Esophagus squamous epithelium (tissue), 5 donors: ENCODE measurements at regions not wholly inside any gene's neighbourhood (a gene's known extent, or its start where the extent isn't known, plus 50 kb on each side); places are given as distances from the start of the nearest gene placed in this dataset.

Source experiments
- DNase-seq: peaks from one replicate; lab custom pipeline; 2025; lab: John Stamatoyannopoulos, UW
- H3K27ac ChIP-seq, 4 donors: fragments of 200-600 bp; sonication (generic); one replicate each; pipeline ENCODE4 v1.5.1; 2016 to 2019; ENCODE audit warnings: mild to moderate bottlenecking in 1 of 4
- H3K27me3 ChIP-seq, 4 donors: fragments of 200-600 bp; sonication (generic); 1 replicate in 3 of 4; 2 replicates in 1 of 4; pipeline versions ENCODE4 v1.5.1 to v1.6.0; 2017 to 2021; ENCODE audit warnings: antibody characterized with exemption in 1 of 4
- H3K36me3 ChIP-seq, 3 donors: fragments of 200-600 bp; sonication (generic); one replicate each; pipeline ENCODE4 v1.5.1; 2016 to 2019
- H3K4me1 ChIP-seq, 3 donors: fragments of 200-600 bp; sonication (generic); one replicate each; pipeline ENCODE4 v1.5.1; 2017 to 2019
- H3K4me3 ChIP-seq, 4 donors: fragments of 200-600 bp; sonication (generic); 1 replicate in 3 of 4; 2 replicates in 1 of 4; pipeline ENCODE4 v1.5.1; 2016 to 2019; ENCODE audit warnings: mild to moderate bottlenecking in 2 of 4, moderate library complexity in 1 of 4
- H3K9me3 ChIP-seq, 3 donors: fragments of 200-600 bp; sonication (generic); one replicate each; pipeline ENCODE4 v1.5.1; 2016 to 2019
- CTCF ChIP-seq, 6 experiments: fragments of 450-650 bp in 4 of 6; fragments of 200-600 bp in 2 of 6; sonication (generic) in 2 of 6; IDR thresholded peaks; one replicate each; pipeline ENCODE4 v1.5.1; 2016 to 2019; ENCODE audit warnings: antibody characterized with exemption in 6 of 6, mild to moderate bottlenecking in 4 of 6, moderate library complexity in 4 of 6
- POLR2A ChIP-seq, 4 donors: fragments of 450-650 bp; IDR thresholded peaks; one replicate each; pipeline ENCODE4 v1.6.1; 2017; ENCODE audit warnings: antibody characterized with exemption in 4 of 4, mild to moderate bottlenecking in 4 of 4, moderate library complexity in 3 of 4
- WGBS, 2 donors: methylation state at CpG; one replicate each; pipeline ENCODE4 v1.1.5; 2018; 5-methylcytosine and 5-hydroxymethylcytosine counted together
- intact Hi-C: fragments of 100-400 bp; cut with DNase I; formaldehyde crosslinking; loops from one replicate; pipeline ENCODE4 v1.15.0; 2022
- donor health status: DM: yes; HTN: yes; CAD: no.

GRCh38 chr6:1470040-1470439 lies 80.7 kb downstream of the FOXF2 start:
- Histone ChIP-seq H3K36me3 (no peaks in the 10 kb centered on the region), H3K4me1 (peaks cover 0 to 4% (median 0%) of the 10 kb centered on the region in 3 donors), H3K9me3 (no peaks in the 10 kb centered on the region), H3K27me3 (peaks cover 0 to 21% (median 0%) of the 10 kb centered on the region in 4 donors), H3K27ac (no peak overlapping the region), H3K4me3 (no peak overlapping the region)
- intact Hi-C loops: no loop called here
- no peak for TF ChIP-seq POLR2A (IDR thresholded peaks at IDR 0.05)
- TF ChIP-seq CTCF (IDR thresholded peaks at IDR 0.05): no peak
- no peak for DNase-seq
- WGBS, 2 donors: 39 to 50% methylated on average over 3 of the region's 3 CpGs

GRCh38 chr6:1472643-1473042 lies 83.3 kb downstream of the FOXF2 start:
- H3K27me3 ChIP-seq: peaks cover 0 to 21% (median 0%) of the 10 kb centered on the region in 4 donors
- intact Hi-C loops: no loop called here
- no peak overlapping the region for H3K4me3 ChIP-seq
- TF ChIP-seq CTCF (IDR thresholded peaks at IDR 0.05) (no peak), POLR2A (IDR thresholded peaks at IDR 0.05) (no peak)
- no peak for DNase-seq
- H3K9me3 ChIP-seq: no peaks in the 10 kb centered on the region
- no peak overlapping the region for H3K27ac ChIP-seq
- H3K4me1 ChIP-seq: peaks cover 0 to 6% (median 0%) of the 10 kb centered on the region in 3 donors
- H3K36me3 ChIP-seq: no peaks in the 10 kb centered on the region

- H3K4me1 ChIP-seq: peaks cover 0 to 7% (median 0%) of the 10 kb centered on the region in 3 donors
- no peak overlapping the region for H3K27ac ChIP-seq
- 64 to 77% methylated on average over 8 of the region's 8 CpGs for WGBS, 2 donors
- H3K4me3 ChIP-seq: no peak overlapping the region
- DNase-seq: no peak
- H3K36me3 ChIP-seq: no peaks in the 10 kb centered on the region
- no peak for TF ChIP-seq CTCF (IDR thresholded peaks at IDR 0.05)
- no peak for TF ChIP-seq POLR2A (IDR thresholded peaks at IDR 0.05)
- intact Hi-C loops: no loop called here
- peaks cover 0 to 21% (median 0%) of the 10 kb centered on the region in 4 donors for H3K27me3 ChIP-seq
- no peaks in the 10 kb centered on the region for H3K9me3 ChIP-seq
These were observed 83.8 kb downstream of the FOXF2 start for GRCh38 chr6:1473166-1473565.

- Histone ChIP-seq H3K4me3 (no peak overlapping the region), H3K27ac (no peak overlapping the region), H3K27me3 (peaks cover 0 to 21% (median 0%) of the 10 kb centered on the region in 4 donors), H3K9me3 (no peaks in the 10 kb centered on the region), H3K36me3 (no peaks in the 10 kb centered on the region), H3K4me1 (peaks cover 0 to 7% (median 0%) of the 10 kb centered on the region in 3 donors)
- 79 to 87% methylated on average over 1 of the region's 1 CpG for WGBS, 2 donors
- no peak for DNase-seq
- TF ChIP-seq CTCF (IDR thresholded peaks at IDR 0.05) (no peak), POLR2A (IDR thresholded peaks at IDR 0.05) (no peak)
- intact Hi-C loops: no loop called here
These were observed 84.2 kb downstream of the FOXF2 start for GRCh38 chr6:1473598-1473997.

- no peak for DNase-seq
- Histone ChIP-seq H3K27ac (no peak overlapping the region), H3K4me1 (peaks cover 0 to 7% (median 0%) of the 10 kb centered on the region in 3 donors), H3K36me3 (no peaks in the 10 kb centered on the region), H3K27me3 (peaks cover 0 to 16% (median 0%) of the 10 kb centered on the region in 4 donors), H3K9me3 (no peaks in the 10 kb centered on the region), H3K4me3 (no peak overlapping the region)
- TF ChIP-seq POLR2A (IDR thresholded peaks at IDR 0.05) (no peak), CTCF (IDR thresholded peaks at IDR 0.05) (peak in 1 of 6 experiments; percentile 30)
- intact Hi-C loops: no loop called here
- 89 to 94% methylated on average over 4 of the region's 4 CpGs for WGBS, 2 donors
These were observed 84.8 kb downstream of the FOXF2 start for GRCh38 chr6:1474205-1474604.
